Smooth muscle cell (in vitro differentiated cells): ENCODE measurements at regions not wholly inside any gene's neighbourhood (a gene's known extent, or its start where the extent isn't known, plus 50 kb on each side); places are given as distances from the start of the nearest gene placed in this dataset.

Source experiments
- DNase-seq: peaks from one replicate; lab custom pipeline; 2025; ENCODE audit not compliant: unreplicated experiment; lab: John Stamatoyannopoulos, UW
- H2AFZ ChIP-seq: fragments of 200-600 bp; sonication (generic); 2 replicates; pipeline ENCODE4 v1.6.0; 2016; ENCODE audit warnings: antibody characterized with exemption, low read depth, mild to moderate bottlenecking
- H3F3A ChIP-seq: fragments of 200-600 bp; sonication (generic); 2 replicates; pipeline ENCODE4 v1.6.0; 2017; ENCODE audit warnings: antibody characterized with exemption, low read depth
- H3K27ac ChIP-seq: fragments of 200-600 bp; sonication (generic); 2 replicates; pipeline ENCODE4 v1.5.1; 2016; ENCODE audit warnings: low read depth, mild to moderate bottlenecking
- H3K27me3 ChIP-seq: fragments of 200-600 bp; sonication (generic); 2 replicates; pipeline ENCODE4 v1.6.1; 2016; ENCODE audit warnings: low read depth, mild to moderate bottlenecking
- H3K36me3 ChIP-seq: fragments of 200-600 bp; sonication (generic); 2 replicates; pipeline ENCODE4 v1.5.1; 2016; ENCODE audit warnings: low read depth
- H3K4me1 ChIP-seq: fragments of 200-600 bp; sonication (generic); 2 replicates; pipeline ENCODE4 v1.5.1; 2016; ENCODE audit warnings: low read depth
- H3K4me2 ChIP-seq: fragments of 200-600 bp; sonication (generic); 2 replicates; pipeline ENCODE4 v1.6.0; 2016; ENCODE audit warnings: mild to moderate bottlenecking
- H3K4me3 ChIP-seq: fragments of 200-600 bp; sonication (generic); 2 replicates; pipeline ENCODE4 v1.5.1; 2016; ENCODE audit warnings: mild to moderate bottlenecking
- H3K79me2 ChIP-seq: fragments of 200-600 bp; sonication (generic); 2 replicates; pipeline ENCODE4 v1.6.0; 2016; ENCODE audit warnings: low read depth, mild to moderate bottlenecking
- H3K9ac ChIP-seq: fragments of 200-600 bp; sonication (generic); 2 replicates; pipeline ENCODE4 v1.6.0; 2016; ENCODE audit warnings: low read depth
- H3K9me3 ChIP-seq: fragments of 200-600 bp; sonication (generic); replicated peaks from 2 replicates; pipeline ENCODE4 v1.5.1; 2016; ENCODE audit warnings: low read depth
- H4K20me1 ChIP-seq: fragments of 200-600 bp; sonication (generic); 2 replicates; pipeline ENCODE4 v1.6.0; 2016; ENCODE audit warnings: low read depth
- WGBS: methylation state at CpG from one replicate; pipeline ENCODE4 v1.1.7; 2016; ENCODE audit warnings: low lambda C conversion rate; 5-methylcytosine and 5-hydroxymethylcytosine counted together
- TF ChIP-seq, protein P1 (sequence below): fragments of 200-600 bp; sonication (generic); IDR thresholded peaks from 2 replicates; pipeline ENCODE4 v1.5.1; 2017; ENCODE audit warnings: borderline replicate concordance, mild to moderate bottlenecking, antibody characterized with exemption; ENCODE audit not compliant: insufficient read depth, poor library complexity, severe bottlenecking

DNA sequence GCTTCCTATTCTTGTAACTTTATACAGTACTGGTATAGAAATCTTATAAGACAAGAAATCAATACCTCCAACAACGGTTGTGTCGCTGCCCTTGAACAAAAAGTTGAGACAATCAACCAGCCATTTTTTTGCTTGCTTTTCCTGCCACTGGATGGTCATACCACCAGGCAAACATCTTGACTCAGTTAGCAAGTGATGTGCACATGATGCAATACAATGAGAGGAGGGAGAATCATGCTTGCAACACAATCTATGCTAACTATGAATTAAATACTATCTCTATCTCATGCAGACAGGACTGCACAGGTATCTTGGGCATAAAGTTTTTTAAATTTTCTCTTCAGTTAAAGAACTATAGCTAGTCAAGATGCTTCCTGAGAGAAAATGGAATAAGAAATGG, 877.7 kb upstream of the CITED2 start:
- 78% methylated on average over 2 of the region's 2 CpGs for WGBS
- H2AFZ ChIP-seq, result no peak overlapping the region
- no peak overlapping the region for H3K9ac ChIP-seq
- no peaks in the 10 kb centered on the region for H4K20me1 ChIP-seq
- no peaks in the 10 kb centered on the region for H3F3A ChIP-seq
- no peaks in the 10 kb centered on the region for H3K36me3 ChIP-seq
- no peaks in the 10 kb centered on the region for H3K27me3 ChIP-seq
- no peak overlapping the region for H3K4me3 ChIP-seq
- DNase-seq, result no peak
- no peaks in the 10 kb centered on the region for H3K79me2 ChIP-seq
- no peak overlapping the region for H3K27ac ChIP-seq
- H3K4me2 ChIP-seq, result no peak overlapping the region
- H3K9me3 ChIP-seq, result no peaks in the 10 kb centered on the region
- H3K4me1 ChIP-seq, result no peaks in the 10 kb centered on the region
- TF ChIP-seq, protein P1, sequence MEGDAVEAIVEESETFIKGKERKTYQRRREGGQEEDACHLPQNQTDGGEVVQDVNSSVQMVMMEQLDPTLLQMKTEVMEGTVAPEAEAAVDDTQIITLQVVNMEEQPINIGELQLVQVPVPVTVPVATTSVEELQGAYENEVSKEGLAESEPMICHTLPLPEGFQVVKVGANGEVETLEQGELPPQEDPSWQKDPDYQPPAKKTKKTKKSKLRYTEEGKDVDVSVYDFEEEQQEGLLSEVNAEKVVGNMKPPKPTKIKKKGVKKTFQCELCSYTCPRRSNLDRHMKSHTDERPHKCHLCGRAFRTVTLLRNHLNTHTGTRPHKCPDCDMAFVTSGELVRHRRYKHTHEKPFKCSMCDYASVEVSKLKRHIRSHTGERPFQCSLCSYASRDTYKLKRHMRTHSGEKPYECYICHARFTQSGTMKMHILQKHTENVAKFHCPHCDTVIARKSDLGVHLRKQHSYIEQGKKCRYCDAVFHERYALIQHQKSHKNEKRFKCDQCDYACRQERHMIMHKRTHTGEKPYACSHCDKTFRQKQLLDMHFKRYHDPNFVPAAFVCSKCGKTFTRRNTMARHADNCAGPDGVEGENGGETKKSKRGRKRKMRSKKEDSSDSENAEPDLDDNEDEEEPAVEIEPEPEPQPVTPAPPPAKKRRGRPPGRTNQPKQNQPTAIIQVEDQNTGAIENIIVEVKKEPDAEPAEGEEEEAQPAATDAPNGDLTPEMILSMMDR, result no peak

DNA sequence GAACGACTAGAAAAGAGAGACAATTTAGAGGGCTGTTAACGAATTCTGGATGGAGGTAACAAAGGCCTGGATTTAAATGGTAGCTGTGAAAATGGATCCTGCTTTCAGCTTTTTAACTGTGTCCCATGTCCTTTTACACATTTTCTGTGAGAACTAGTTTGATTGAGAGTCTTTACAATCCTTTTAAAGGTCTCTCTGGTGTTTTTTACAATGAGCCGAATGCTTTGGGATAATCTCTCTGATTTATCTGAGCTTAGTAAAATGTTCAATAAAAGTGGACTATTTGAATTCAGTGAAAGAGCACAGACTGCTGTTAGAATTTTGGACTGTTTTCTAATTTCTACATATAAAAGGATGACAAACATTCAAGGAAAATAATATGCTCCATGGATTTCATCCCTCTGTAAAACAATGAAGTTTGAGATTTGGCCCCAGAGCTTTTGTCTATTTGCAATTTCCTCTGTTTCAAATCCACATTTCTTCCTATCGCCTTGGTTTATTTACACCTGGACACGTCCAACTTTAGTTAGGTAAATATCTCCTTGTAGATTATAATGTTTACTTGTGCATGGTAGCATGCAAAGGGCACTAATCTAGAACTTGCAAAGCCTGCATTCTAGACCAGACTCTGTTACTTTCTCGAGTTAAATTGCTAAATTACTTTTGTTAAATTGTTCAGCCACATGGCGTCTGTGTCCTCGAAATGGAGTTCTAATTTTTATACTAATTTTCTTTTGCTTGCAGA, 871.0 kb upstream of the CITED2 start:
- H2AFZ ChIP-seq, result peak overlapping the region; percentile 17
- H3K4me1 ChIP-seq, result no peaks in the 10 kb centered on the region
- no peaks in the 10 kb centered on the region for H3K27me3 ChIP-seq
- no peak for DNase-seq
- H3K9ac ChIP-seq, result no peak overlapping the region
- H3F3A ChIP-seq, result no peaks in the 10 kb centered on the region
- TF ChIP-seq, protein P1, result no peak
- H3K4me2 ChIP-seq, result no peak overlapping the region
- H4K20me1 ChIP-seq, result no peaks in the 10 kb centered on the region
- H3K9me3 ChIP-seq, result no peaks in the 10 kb centered on the region
- no peaks in the 10 kb centered on the region for H3K79me2 ChIP-seq
- no peak overlapping the region for H3K4me3 ChIP-seq
- no peaks in the 10 kb centered on the region for H3K36me3 ChIP-seq
- no peak overlapping the region for H3K27ac ChIP-seq
- WGBS, result 80% methylated on average over 8 of the region's 8 CpGs

DNA sequence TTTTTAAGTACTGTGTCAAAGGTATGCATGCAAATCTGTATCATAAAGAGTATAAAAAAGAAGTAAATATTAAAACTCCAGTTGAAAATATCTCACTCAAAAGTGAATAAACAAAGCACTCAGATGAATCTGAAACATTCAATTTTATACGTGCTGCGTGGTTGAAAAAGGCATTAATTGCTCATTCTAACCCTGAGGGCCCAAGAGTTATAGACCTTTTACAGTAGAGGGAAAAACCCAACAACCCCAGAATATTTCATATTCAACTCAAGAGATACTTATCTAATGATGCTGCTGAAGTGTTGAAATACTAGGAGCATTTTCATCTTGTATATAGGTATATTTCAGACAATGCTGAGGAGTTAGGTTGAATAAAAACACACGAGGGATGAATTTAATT, 862.8 kb upstream of the CITED2 start:
- no peaks in the 10 kb centered on the region for H3K27me3 ChIP-seq
- no peak overlapping the region for H3K9ac ChIP-seq
- no peaks in the 10 kb centered on the region for H3K4me1 ChIP-seq
- TF ChIP-seq, protein P1, result no peak
- no peak overlapping the region for H3K27ac ChIP-seq
- no peaks in the 10 kb centered on the region for H3F3A ChIP-seq
- H2AFZ ChIP-seq, result no peak overlapping the region
- DNase-seq, result no peak
- 88% methylated on average over 3 of the region's 3 CpGs for WGBS
- H3K79me2 ChIP-seq, result no peaks in the 10 kb centered on the region
- no peaks in the 10 kb centered on the region for H3K9me3 ChIP-seq
- H3K4me2 ChIP-seq, result no peak overlapping the region
- no peaks in the 10 kb centered on the region for H3K36me3 ChIP-seq
- H3K4me3 ChIP-seq, result no peak overlapping the region
- H4K20me1 ChIP-seq, result no peaks in the 10 kb centered on the region

DNA sequence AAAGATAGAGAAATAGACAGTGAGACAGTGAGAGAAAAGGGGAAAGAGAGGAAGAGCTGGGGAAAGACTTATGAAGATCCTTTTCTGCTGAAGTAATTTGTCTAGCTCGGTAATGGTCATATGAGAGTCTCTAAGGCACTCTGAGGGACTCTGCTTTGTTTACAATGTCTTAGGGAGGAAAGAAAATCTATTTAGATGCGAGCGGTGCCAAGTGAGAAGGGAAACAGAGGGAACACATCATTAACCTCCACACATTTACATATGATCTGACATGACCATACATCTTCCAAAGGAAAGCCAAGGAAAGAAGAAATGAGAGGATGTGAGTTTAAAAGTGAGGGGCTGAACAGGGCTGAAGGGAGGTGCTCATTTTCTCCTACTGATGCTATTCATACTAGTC, 862.3 kb upstream of the CITED2 start:
- WGBS, result 91% methylated on average over 3 of the region's 3 CpGs
- Histone ChIP-seq H3K27ac (no peak overlapping the region), H3K4me2 (no peak overlapping the region), H3F3A (no peaks in the 10 kb centered on the region), H3K9ac (no peak overlapping the region), H3K4me3 (no peak overlapping the region), H4K20me1 (no peaks in the 10 kb centered on the region), H3K79me2 (no peaks in the 10 kb centered on the region), H3K36me3 (no peaks in the 10 kb centered on the region), H3K4me1 (no peaks in the 10 kb centered on the region), H3K27me3 (no peaks in the 10 kb centered on the region), H2AFZ (no peak overlapping the region), H3K9me3 (no peaks in the 10 kb centered on the region)
- TF ChIP-seq, protein P1, result no peak
- no peak for DNase-seq
